OCI-LY1 (cell line): ENCODE measurements at regions not wholly inside any gene's neighbourhood (a gene's known extent, or its start where the extent isn't known, plus 50 kb on each side); places are given as distances from the start of the nearest gene placed in this dataset.
A peak's percentile ranks its signal among the peaks of the same experiment; 100 is the strongest.
"Not testable (repeated sequence)": the region's sequence is repeated elsewhere in the genome, so short reads cannot be mapped to it uniquely, and the experiment has no call there.

Experiments
- H2AFZ ChIP-seq: fragments of 200-600 bp; sonication (generic), shearing (Covaris generic); 2 replicates; pipeline ENCODE4 v1.6.0; 2014; ENCODE audit warnings: antibody characterized with exemption, mild to moderate bottlenecking, low read length
- H3F3A ChIP-seq: fragments of 200-600 bp; sonication (generic), shearing (Covaris generic); 2 replicates; pipeline ENCODE4 v1.6.0; 2014; ENCODE audit warnings: mild to moderate bottlenecking, antibody characterized with exemption, low read length, moderate library complexity; ENCODE audit not compliant: insufficient read depth
- H3K27ac ChIP-seq: fragments of 200-600 bp; sonication (generic); 2 replicates; pipeline ENCODE4 v1.5.1; 2014; ENCODE audit warnings: low read length, mixed run types, mild to moderate bottlenecking, low read depth; ENCODE audit not compliant: poor library complexity, severe bottlenecking
- H3K27me3 ChIP-seq: fragments of 200-600 bp; sonication (generic); 2 replicates; pipeline ENCODE4 v1.6.0; 2014; ENCODE audit warnings: antibody characterized with exemption, mild to moderate bottlenecking, low read length, moderate library complexity; ENCODE audit not compliant: insufficient read depth
- H3K36me3 ChIP-seq: fragments of 200-600 bp; sonication (generic); 2 replicates; pipeline ENCODE4 v1.6.1; 2014; ENCODE audit warnings: mild to moderate bottlenecking, antibody characterized with exemption, low read length, moderate library complexity, mixed read lengths; ENCODE audit not compliant: insufficient read depth
- H3K4me1 ChIP-seq: fragments of 200-600 bp; sonication (generic); 2 replicates; pipeline ENCODE4 v1.5.1; 2014; ENCODE audit warnings: mild to moderate bottlenecking, low read length, moderate library complexity; ENCODE audit not compliant: insufficient read depth, severe bottlenecking
- H3K4me2 ChIP-seq: fragments of 200-600 bp; sonication (generic), shearing (Covaris generic); 2 replicates; pipeline ENCODE4 v1.6.1; 2014; ENCODE audit warnings: low read length
- H3K4me3 ChIP-seq: fragments of 200-600 bp; sonication (generic); 2 replicates; pipeline ENCODE4 v1.5.1; 2014; ENCODE audit warnings: low read length, low read depth, mild to moderate bottlenecking, mixed read lengths; ENCODE audit not compliant: poor library complexity, severe bottlenecking
- H3K79me2 ChIP-seq: fragments of 200-600 bp; shearing (Covaris generic); 2 replicates; pipeline ENCODE4 v1.6.1; 2016; ENCODE audit warnings: mixed run types, low read length, mixed read lengths; ENCODE audit not compliant: insufficient read depth
- H3K9ac ChIP-seq: fragments of 200-600 bp; sonication (generic), shearing (Covaris generic); 2 replicates; pipeline ENCODE4 v1.6.1; 2014; ENCODE audit warnings: mild to moderate bottlenecking, low read length, mixed read lengths
- H3K9me2 ChIP-seq: fragments of 200-600 bp; sonication (generic), shearing (Covaris generic); 2 replicates; pipeline ENCODE4 v1.6.1; 2014; ENCODE audit warnings: low read depth, mild to moderate bottlenecking, low read length, mixed read lengths
- H3K9me3 ChIP-seq: fragments of 200-600 bp; shearing (Covaris generic); 2 replicates; pipeline ENCODE4 v1.6.1; 2014; ENCODE audit warnings: low read length, mixed read lengths
- H4K20me1 ChIP-seq: fragments of 200-600 bp; sonication (generic), shearing (Covaris generic); 2 replicates; pipeline ENCODE4 v1.6.0; 2016; ENCODE audit warnings: mild to moderate bottlenecking, low read length; ENCODE audit not compliant: insufficient read depth
- CTCF ChIP-seq: fragments of 200-600 bp; sonication (generic), shearing (Covaris generic); IDR thresholded peaks from 2 replicates; pipeline ENCODE4 v1.5.1; 2017; ENCODE audit warnings: mild to moderate bottlenecking, antibody characterized with exemption, low read length, moderate library complexity, mixed read lengths
- EZH2 ChIP-seq: fragments of 200-600 bp; sonication (generic), shearing (Covaris generic); IDR thresholded peaks from 2 replicates; pipeline ENCODE4 v1.8.0; 2017; ENCODE audit warnings: borderline replicate concordance, mixed run types, mild to moderate bottlenecking, antibody characterized with exemption, low read length, moderate library complexity, mixed read lengths

- peak overlapping the region; percentile 94 for H3K4me2 ChIP-seq
- peak overlapping the region; percentile 79 for H3K4me3 ChIP-seq
- peak; percentile 68 for TF ChIP-seq CTCF
- H3F3A ChIP-seq, H3K36me3 ChIP-seq, H3K27me3 ChIP-seq, H3K27ac ChIP-seq, H3K79me2 ChIP-seq, H3K9me2 ChIP-seq, H3K9me3 ChIP-seq, H4K20me1 ChIP-seq: not testable (repeated sequence)
- H3K4me1 ChIP-seq: peaks cover 21% of the 10 kb centered on the region
- H3K9ac ChIP-seq: peak overlapping the region; percentile 34; the same call in 1 of the 2 replicates
- H2AFZ ChIP-seq: peak overlapping the region; percentile 92
Observed at GRCh38 chr13:21296991-21297390, 120.5 kb downstream of the MRPL57 start.

- Histone ChIP-seq H3K9me3 (no peaks in the 10 kb centered on the region), H3K4me2 (peak overlapping the region; percentile 94), H4K20me1 (no peaks in the 10 kb centered on the region), H3K9ac (peak overlapping the region; percentile 34), H3K9me2 (no peaks in the 10 kb centered on the region), H3K4me1 (peaks cover 21% of the 10 kb centered on the region), H3K4me3 (peak overlapping the region; percentile 79), H3K36me3 (no peaks in the 10 kb centered on the region), H3F3A (no peaks in the 10 kb centered on the region), H3K27me3 (no peaks in the 10 kb centered on the region), H3K79me2 (no peaks in the 10 kb centered on the region), H3K27ac (no peak overlapping the region), H2AFZ (peak overlapping the region; percentile 92)
- TF ChIP-seq CTCF (no peak), EZH2 (no peak)
Observed at GRCh38 chr13:21297447-21297846, 121.0 kb downstream of the MRPL57 start.

GRCh38 chr13:21297914-21298831, 121.7 kb downstream of the MRPL57 start:
- H3K9me2 ChIP-seq: no peaks in the 10 kb centered on the region
- H3K4me3 ChIP-seq: peak overlapping the region; percentile 79
- H3K4me2 ChIP-seq: peak overlapping the region; percentile 94
- H3K27ac ChIP-seq: peak overlapping the region; percentile 11
- H3K27me3 ChIP-seq: no peaks in the 10 kb centered on the region
- no peaks in the 10 kb centered on the region for H4K20me1 ChIP-seq
- H3F3A ChIP-seq: no peaks in the 10 kb centered on the region
- TF ChIP-seq EZH2: no peak
- peak; percentile 79 for TF ChIP-seq CTCF
- H2AFZ ChIP-seq: peak overlapping the region; percentile 92
- H3K36me3 ChIP-seq: no peaks in the 10 kb centered on the region
- H3K9me3 ChIP-seq: no peaks in the 10 kb centered on the region
- no peaks in the 10 kb centered on the region for H3K79me2 ChIP-seq
- peaks cover 21% of the 10 kb centered on the region for H3K4me1 ChIP-seq
- peak overlapping the region; percentile 60 for H3K9ac ChIP-seq
